Heart right ventricle (tissue), 16 donors: ENCODE measurements at regions not wholly inside any gene's neighbourhood (a gene's known extent, or its start where the extent isn't known, plus 50 kb on each side); places are given as distances from the start of the nearest gene placed in this dataset.

Experiments used
- ATAC-seq, 8 donors: fragments of 200-7000 bp; cut with Tn5 transposase; one replicate each; pipeline ENCODE4 v1.9.1; 2020; ENCODE audit warnings: mild to moderate bottlenecking in 8 of 8, moderate library complexity in 8 of 8, moderate number of reproducible peaks in 1 of 8
- DNase-seq, 2 donors: peaks; one replicate each; pipeline ENCODE4 v3.0.0-alpha.2; 2020
- H3K27ac ChIP-seq, 10 donors: fragments of 200-600 bp; sonication (generic) in 2 of 10; one replicate each; pipeline versions ENCODE4 v1.5.0 to v1.8.0; 2020 to 2022; ENCODE audit warnings: mild to moderate bottlenecking in 3 of 10
- H3K27me3 ChIP-seq, 7 donors: fragments of 200-600 bp; one replicate each; pipeline ENCODE4 v1.8.0; 2021 to 2022; ENCODE audit warnings: mild to moderate bottlenecking in 2 of 7
- H3K36me3 ChIP-seq, 9 donors: fragments of 200-600 bp; sonication (generic) in 1 of 9; one replicate each; pipeline versions ENCODE4 v1.5.0 to v1.8.0; 2020 to 2022; ENCODE audit warnings: mild to moderate bottlenecking in 2 of 9
- H3K4me1 ChIP-seq, 9 donors: fragments of 200-600 bp; sonication (generic) in 1 of 9; one replicate each; pipeline versions ENCODE4 v1.5.0 to v1.8.0; 2020 to 2022; ENCODE audit warnings: mild to moderate bottlenecking in 4 of 9
- H3K4me3 ChIP-seq, 10 donors: fragments of 200-600 bp; sonication (generic) in 2 of 10; one replicate each; pipeline versions ENCODE4 v1.5.0 to v1.8.0; 2020 to 2022; ENCODE audit warnings: mild to moderate bottlenecking in 7 of 10, moderate library complexity in 2 of 10
- H3K9me3 ChIP-seq, 11 donors: fragments of 200-600 bp in 10 of 11; sonication (generic) in 2 of 11; one replicate each; pipeline versions ENCODE4 v1.5.0 to v1.8.0; 2013 to 2022; ENCODE audit warnings: mild to moderate bottlenecking in 2 of 11, control low read depth in 1 of 11, moderate library complexity in 1 of 11
- WGBS, 2 donors: extraction: QIAGEN DNeasy Blood & Tissue Kit; methylation state at CpG; one replicate each; pipeline ENCODE4 v1.1.7; 2013; ENCODE audit warnings: inconsistent platforms in 1 of 2; 5-methylcytosine and 5-hydroxymethylcytosine counted together
- intact Hi-C, 10 donors: fragments of 100-400 bp; cut with DNase I; formaldehyde crosslinking; loops; one replicate each; pipeline versions ENCODE4 v1.11.1 to v1.14.2; 2022
- TF ChIP-seq, protein P1 (sequence below), 9 donors: fragments of 200-600 bp; sonication (generic) in 2 of 9; IDR thresholded peaks; one replicate each; pipeline versions ENCODE4 v1.5.0 to v1.8.0; 2021 to 2022; ENCODE audit warnings: antibody characterized with exemption in 9 of 9, mild to moderate bottlenecking in 5 of 9, moderate library complexity in 1 of 9
- donor health status: Arrhythmogenic right ventricular cardiomyopathy.
- donor health status: ischemic (EF 13 %, LVEDD 7.1; RV severe dilation, severe dysfunction).
- donor health status: healthy with polysubstance abuse.
- donor health status: DM: no; HTN: yes; CAD: no.
- donor health status: DM: no; HTN: no; CAD: no.
- donor health status: ischemic (EF 25% LVEDD 6.9; RV normal size, moderate dysfunction).
- donor health status: ischemic (EF 25% LVEDD 5.7; RV mildly dilated, moderate dysfunction).
- donor health status: healthy.
- donor health status: DM: yes; HTN: yes; CAD: no.
- donor health status: Ischemic cardiomyopathy.
- donor health status: ischemic (EF 35%, LVEDD 5.7; RV mildly dilated, moderate dysfunction).
- donor health status: nonischemic (EF 11% LVEDD 7.7; RV severe dilation, severe dysfunction).
- donor health status: DM: yes; HTN: yes; CAD: no.
- donor health status: PGD.
- donor health status: ischemic (EF 29% LVEDD 5.4; RV normal size, mild dysfunction).
- donor health status: nonischemic (EF 23%, LVEDD 6.1; RV moderate dilation, normal function).

DNA sequence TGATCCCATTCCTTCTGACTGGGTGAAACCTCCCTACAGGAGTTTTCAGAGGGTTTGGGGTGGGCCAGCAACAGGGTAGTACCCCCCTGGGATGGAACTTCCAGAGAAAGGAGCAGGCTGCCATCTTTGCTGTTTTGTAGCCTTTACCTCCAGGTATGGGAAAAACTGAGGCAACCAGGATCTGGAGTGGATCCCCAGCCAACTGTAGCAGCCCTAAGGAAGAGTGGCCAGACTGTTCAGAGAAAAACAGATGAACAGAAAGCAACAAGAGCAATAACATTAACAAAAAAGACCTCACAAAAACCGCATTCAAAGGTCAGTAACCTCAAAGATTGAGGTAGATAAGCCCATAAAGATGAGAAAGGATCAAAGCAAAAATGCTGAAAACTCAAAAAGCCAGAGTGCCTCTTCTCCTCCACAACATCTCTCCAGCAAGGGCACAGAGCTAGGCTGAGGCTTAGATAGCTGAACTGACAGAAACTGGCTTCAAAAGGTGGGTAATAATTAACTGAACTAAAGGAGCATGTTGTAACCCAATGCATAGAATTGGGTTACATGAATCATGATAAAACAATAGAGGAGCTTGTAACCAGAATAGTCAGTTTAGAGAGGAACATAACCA lies 1288.6 kb upstream of the CNTN5 start:
- TF ChIP-seq, protein P1, sequence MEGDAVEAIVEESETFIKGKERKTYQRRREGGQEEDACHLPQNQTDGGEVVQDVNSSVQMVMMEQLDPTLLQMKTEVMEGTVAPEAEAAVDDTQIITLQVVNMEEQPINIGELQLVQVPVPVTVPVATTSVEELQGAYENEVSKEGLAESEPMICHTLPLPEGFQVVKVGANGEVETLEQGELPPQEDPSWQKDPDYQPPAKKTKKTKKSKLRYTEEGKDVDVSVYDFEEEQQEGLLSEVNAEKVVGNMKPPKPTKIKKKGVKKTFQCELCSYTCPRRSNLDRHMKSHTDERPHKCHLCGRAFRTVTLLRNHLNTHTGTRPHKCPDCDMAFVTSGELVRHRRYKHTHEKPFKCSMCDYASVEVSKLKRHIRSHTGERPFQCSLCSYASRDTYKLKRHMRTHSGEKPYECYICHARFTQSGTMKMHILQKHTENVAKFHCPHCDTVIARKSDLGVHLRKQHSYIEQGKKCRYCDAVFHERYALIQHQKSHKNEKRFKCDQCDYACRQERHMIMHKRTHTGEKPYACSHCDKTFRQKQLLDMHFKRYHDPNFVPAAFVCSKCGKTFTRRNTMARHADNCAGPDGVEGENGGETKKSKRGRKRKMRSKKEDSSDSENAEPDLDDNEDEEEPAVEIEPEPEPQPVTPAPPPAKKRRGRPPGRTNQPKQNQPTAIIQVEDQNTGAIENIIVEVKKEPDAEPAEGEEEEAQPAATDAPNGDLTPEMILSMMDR (IDR thresholded peaks at IDR 0.05) = no peak
- H3K27ac ChIP-seq = peak overlapping the region in 1 of 10 donors; percentile 37
- ATAC-seq (no peak), DNase-seq (no peak)
- peaks cover 0 to 36% (median 14%) of the 10 kb centered on the region in 11 donors for H3K9me3 ChIP-seq
- 92 to 97% methylated on average over 1 of the region's 1 CpG for WGBS, 2 donors
- H3K4me1 ChIP-seq = peaks cover 0 to 14% (median 0%) of the 10 kb centered on the region in 9 donors
- no peak overlapping the region for H3K4me3 ChIP-seq
- no peaks in the 10 kb centered on the region for H3K27me3 ChIP-seq
- no peaks in the 10 kb centered on the region for H3K36me3 ChIP-seq
- intact Hi-C loops = no loop called here

DNA sequence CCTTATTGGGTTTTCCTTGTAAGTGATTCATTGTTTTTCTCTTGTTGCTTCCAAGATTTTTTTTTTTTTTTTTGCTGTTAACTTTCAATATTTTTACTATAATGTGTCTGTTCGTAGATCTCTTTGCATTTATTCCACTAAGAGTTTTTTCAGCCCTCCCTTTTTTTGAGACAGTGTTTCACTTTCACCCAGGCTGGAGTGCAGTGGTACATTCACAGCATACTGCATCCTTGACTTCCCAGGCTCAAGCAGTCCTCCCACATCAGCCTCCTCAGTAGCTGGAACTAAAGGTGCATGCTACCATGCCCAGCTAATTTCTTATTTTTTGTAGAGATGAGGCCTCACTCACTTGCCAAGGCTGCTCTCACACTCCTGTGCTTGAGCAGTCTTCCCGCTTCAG lies 1282.0 kb upstream of the CNTN5 start:
- peak overlapping the region in 6 of 10 donors; percentile 61 to 85 (median 70) for H3K27ac ChIP-seq
- H3K9me3 ChIP-seq = peaks cover 0 to 44% (median 11%) of the 10 kb centered on the region in 11 donors
- WGBS, 2 donors = 90 to 93% methylated on average over 2 of the region's 2 CpGs
- ATAC-seq = no peak
- H3K27me3 ChIP-seq = no peaks in the 10 kb centered on the region
- no peaks in the 10 kb centered on the region for H3K36me3 ChIP-seq
- intact Hi-C loops = no loop called here
- no peak for DNase-seq
- peaks cover 0 to 24% (median 10%) of the 10 kb centered on the region in 9 donors for H3K4me1 ChIP-seq
- no peak overlapping the region for H3K4me3 ChIP-seq
- TF ChIP-seq, protein P1 (IDR thresholded peaks at IDR 0.05) = no peak

DNA sequence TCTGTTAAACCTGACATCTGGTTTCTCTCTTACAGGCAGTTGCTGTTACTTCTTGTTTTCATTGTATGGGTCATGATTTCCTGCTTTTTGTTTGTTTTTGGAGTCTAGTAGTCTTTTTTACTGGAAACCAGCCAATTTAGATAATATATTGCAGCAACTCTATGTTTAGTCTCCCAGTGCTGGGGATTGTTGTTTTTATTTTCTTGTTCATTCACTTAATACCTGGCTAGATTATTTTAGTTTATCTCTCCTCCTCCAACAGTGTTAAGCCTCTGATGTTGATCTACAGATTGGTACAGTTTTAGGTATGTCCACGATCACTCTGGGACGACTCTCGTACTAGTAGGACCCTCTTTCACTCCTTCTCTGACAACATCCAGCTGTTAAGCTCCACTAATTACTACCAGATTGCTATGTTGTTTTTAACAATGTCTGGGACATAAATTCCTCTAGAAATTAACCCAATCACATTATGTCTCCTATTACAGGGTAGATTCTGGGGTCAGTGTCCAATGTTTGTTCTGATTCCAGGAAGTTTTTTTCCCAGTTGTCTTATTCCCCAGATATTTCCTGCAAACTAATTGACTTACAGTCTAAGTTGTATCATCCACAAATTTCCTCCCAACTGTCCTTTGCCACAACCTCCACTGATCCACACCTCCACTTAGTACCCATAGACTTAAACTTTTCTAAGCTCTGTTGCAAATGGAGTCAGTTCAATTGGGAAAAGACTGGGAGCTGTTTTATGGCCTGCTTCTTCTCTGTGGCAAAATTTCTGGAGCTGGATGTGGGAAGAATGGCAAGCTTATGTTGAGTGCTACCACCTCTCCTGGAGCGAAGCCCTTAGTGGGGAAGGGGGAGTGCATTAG lies 1280.6 kb upstream of the CNTN5 start:
- H3K4me1 ChIP-seq = peaks cover 0 to 24% (median 10%) of the 10 kb centered on the region in 9 donors
- no peak overlapping the region for H3K4me3 ChIP-seq
- TF ChIP-seq, protein P1 (IDR thresholded peaks at IDR 0.05) = no peak
- no peaks in the 10 kb centered on the region for H3K27me3 ChIP-seq
- intact Hi-C loops = no loop called here
- no peak for DNase-seq
- H3K36me3 ChIP-seq = no peaks in the 10 kb centered on the region
- peak; percentile 47 to 93 (median 88) for ATAC-seq
- peaks cover 0 to 43% (median 7%) of the 10 kb centered on the region in 11 donors for H3K9me3 ChIP-seq
- peak overlapping the region; percentile 1 to 85 (median 64) for H3K27ac ChIP-seq
- WGBS, 2 donors = 44 to 70% methylated on average over 4 of the region's 4 CpGs

DNA sequence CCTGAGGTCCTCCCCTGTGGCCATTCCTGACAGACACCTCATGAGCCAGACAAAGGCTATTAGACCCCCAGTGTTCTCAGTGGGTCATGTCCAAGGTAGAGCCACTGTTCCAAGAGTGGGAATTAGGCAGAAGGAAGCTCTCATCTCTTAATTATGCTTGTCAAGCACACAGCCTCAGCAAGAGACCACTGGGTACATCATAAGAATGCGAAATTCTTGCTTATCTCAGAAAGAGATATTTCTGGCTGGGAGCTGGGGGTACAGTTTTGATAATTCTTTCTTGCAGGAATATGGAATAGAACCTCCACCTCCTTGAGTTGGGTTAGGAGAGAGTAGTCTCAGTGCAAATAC lies 1280.0 kb upstream of the CNTN5 start:
- no peak for DNase-seq
- no peaks in the 10 kb centered on the region for H3K27me3 ChIP-seq
- intact Hi-C loops = no loop called here
- TF ChIP-seq, protein P1 (IDR thresholded peaks at IDR 0.05) = no peak
- no peaks in the 10 kb centered on the region for H3K36me3 ChIP-seq
- peak in 2 of 8 donors; percentile 18 to 42 for ATAC-seq
- H3K9me3 ChIP-seq = peaks cover 0 to 39% (median 7%) of the 10 kb centered on the region in 11 donors
- H3K4me3 ChIP-seq = no peak overlapping the region
- peak overlapping the region; percentile 1 to 85 (median 64) for H3K27ac ChIP-seq
- WGBS, 2 donors = 77 to 85% methylated on average over 1 of the region's 1 CpG
- peaks cover 0 to 24% (median 10%) of the 10 kb centered on the region in 9 donors for H3K4me1 ChIP-seq
